Fibroblast of lung (primary cell): ENCODE measurements at regions not wholly inside any gene's neighbourhood (a gene's known extent, or its start where the extent isn't known, plus 50 kb on each side); places are given as distances from the start of the nearest gene placed in this dataset.
A peak's percentile ranks its signal among the peaks of the same experiment; 100 is the strongest.

ENCODE experiments used
- DNase-seq, 2 donors: peaks; one replicate each; pipeline versions ENCODE4 v3.0.0 to v3.0.0-alpha.2; 2010; ENCODE audit warnings: low read depth in 2 of 2
- H2AFZ ChIP-seq: 2 replicates; pipeline ENCODE4 v1.5.1; 2012; ENCODE audit warnings: low read length, control low read depth, inconsistent platforms
- H3K27ac ChIP-seq: 2 replicates; pipeline ENCODE4 v1.5.1; 2011; ENCODE audit warnings: low read length, control low read depth; ENCODE audit not compliant: insufficient read depth
- H3K27me3 ChIP-seq: 2 replicates; pipeline ENCODE4 v1.5.1; 2011; ENCODE audit warnings: mild to moderate bottlenecking, low read length; ENCODE audit not compliant: control insufficient read depth, insufficient read depth
- H3K36me3 ChIP-seq: 2 replicates; pipeline ENCODE4 v1.5.1; 2011; ENCODE audit warnings: low read length; ENCODE audit not compliant: control insufficient read depth, insufficient read depth
- H3K4me1 ChIP-seq: 2 replicates; pipeline ENCODE4 v1.5.1; 2011; ENCODE audit warnings: low read length; ENCODE audit not compliant: control insufficient read depth, insufficient read depth; ENCODE audit errors: extremely low read depth
- H3K4me2 ChIP-seq: 2 replicates; pipeline ENCODE4 v1.5.1; 2011; ENCODE audit warnings: low read length, control low read depth; ENCODE audit not compliant: insufficient read depth; ENCODE audit errors: extremely low read depth
- H3K4me3 ChIP-seq, 4 experiments: fragments of 200-600 bp in 1 of 4; sonication (generic) in 1 of 4; replicated peaks in 1 of 4; 2 replicates each; pipeline ENCODE4 v1.5.1; 2011 to 2016; ENCODE audit warnings: low read length in 4 of 4, low read depth in 3 of 4, mild to moderate bottlenecking in 3 of 4, control low read depth in 2 of 4, inconsistent platforms in 1 of 4, mixed read lengths in 1 of 4; ENCODE audit not compliant: insufficient read depth in 1 of 4; ENCODE audit errors: control extremely low read depth in 1 of 4
- H3K79me2 ChIP-seq: 2 replicates; pipeline ENCODE4 v1.5.1; 2012; ENCODE audit warnings: mild to moderate bottlenecking, low read length, inconsistent platforms; ENCODE audit not compliant: control insufficient read depth, insufficient read depth
- H3K9ac ChIP-seq: 2 replicates; pipeline ENCODE4 v1.5.1; 2011; ENCODE audit warnings: mild to moderate bottlenecking, low read length, control low read depth; ENCODE audit not compliant: insufficient read depth
- H3K9me3 ChIP-seq: 2 replicates; pipeline ENCODE4 v1.5.1; 2012; ENCODE audit warnings: low read depth, low read length; ENCODE audit not compliant: control insufficient read depth, insufficient read depth
- H4K20me1 ChIP-seq: 2 replicates; pipeline ENCODE4 v1.5.1; 2011; ENCODE audit warnings: low read length; ENCODE audit not compliant: control insufficient read depth, insufficient read depth; ENCODE audit errors: extremely low read depth
- CTCF ChIP-seq, 2 donors: IDR thresholded peaks in 1 of 2; conservative IDR thresholded peaks in 1 of 2; 1 replicate in 1 of 2; 2 replicates in 1 of 2; pipeline ENCODE4 v1.5.1; 2011 to 2012; ENCODE audit warnings: low read length in 2 of 2, control low read depth in 1 of 2, inconsistent platforms in 1 of 2, low read depth in 1 of 2, mild to moderate bottlenecking in 1 of 2
- EZH2 ChIP-seq: IDR thresholded peaks from 2 replicates; pipeline ENCODE4 v1.5.1; 2012; ENCODE audit warnings: low read length, control low read depth, mild to moderate bottlenecking; ENCODE audit errors: missing control alignments

GRCh38 chr6:43973357-43973756 lies 153.9 kb downstream of the MRPL14 start:
- Histone ChIP-seq H3K79me2 (no peaks in the 10 kb centered on the region), H4K20me1 (no peaks in the 10 kb centered on the region), H3K4me3 (no peak overlapping the region), H2AFZ (no peak overlapping the region), H3K27ac (no peak overlapping the region), H3K4me2 (no peak overlapping the region), H3K9me3 (no peaks in the 10 kb centered on the region), H3K4me1 (peaks cover 25% of the 10 kb centered on the region), H3K27me3 (no peaks in the 10 kb centered on the region), H3K36me3 (no peaks in the 10 kb centered on the region), H3K9ac (no peak overlapping the region)
- no peak for DNase-seq
- TF ChIP-seq EZH2 (no peak), CTCF (conservative IDR thresholded peaks at IDR 0.05 in 1 of 2, IDR thresholded peaks at IDR 0.05 in 1 of 2; ENCODE audit: low read depth in 1 of 2, low read length in 2 of 2) (no peak)

- no peaks in the 10 kb centered on the region for H3K36me3 ChIP-seq
- no peaks in the 10 kb centered on the region for H3K27me3 ChIP-seq
- peak overlapping the region; percentile 79 for H3K27ac ChIP-seq
- no peaks in the 10 kb centered on the region for H4K20me1 ChIP-seq
- peak overlapping the region; percentile 50 for H2AFZ ChIP-seq
- peak; percentile 86 to 97 for DNase-seq
- H3K9ac ChIP-seq: no peak overlapping the region
- peaks cover 23% of the 10 kb centered on the region for H3K4me1 ChIP-seq
- H3K79me2 ChIP-seq: no peaks in the 10 kb centered on the region
- TF ChIP-seq EZH2: no peak
- no peak for TF ChIP-seq CTCF (conservative IDR thresholded peaks at IDR 0.05 in 1 of 2, IDR thresholded peaks at IDR 0.05 in 1 of 2; ENCODE audit: low read depth in 1 of 2, low read length in 2 of 2)
- no peak overlapping the region for H3K4me3 ChIP-seq
- peak overlapping the region; percentile 62 for H3K4me2 ChIP-seq
- H3K9me3 ChIP-seq: no peaks in the 10 kb centered on the region
Measured at GRCh38 chr6:43972913-43973300, 154.3 kb downstream of the MRPL14 start.

DNA sequence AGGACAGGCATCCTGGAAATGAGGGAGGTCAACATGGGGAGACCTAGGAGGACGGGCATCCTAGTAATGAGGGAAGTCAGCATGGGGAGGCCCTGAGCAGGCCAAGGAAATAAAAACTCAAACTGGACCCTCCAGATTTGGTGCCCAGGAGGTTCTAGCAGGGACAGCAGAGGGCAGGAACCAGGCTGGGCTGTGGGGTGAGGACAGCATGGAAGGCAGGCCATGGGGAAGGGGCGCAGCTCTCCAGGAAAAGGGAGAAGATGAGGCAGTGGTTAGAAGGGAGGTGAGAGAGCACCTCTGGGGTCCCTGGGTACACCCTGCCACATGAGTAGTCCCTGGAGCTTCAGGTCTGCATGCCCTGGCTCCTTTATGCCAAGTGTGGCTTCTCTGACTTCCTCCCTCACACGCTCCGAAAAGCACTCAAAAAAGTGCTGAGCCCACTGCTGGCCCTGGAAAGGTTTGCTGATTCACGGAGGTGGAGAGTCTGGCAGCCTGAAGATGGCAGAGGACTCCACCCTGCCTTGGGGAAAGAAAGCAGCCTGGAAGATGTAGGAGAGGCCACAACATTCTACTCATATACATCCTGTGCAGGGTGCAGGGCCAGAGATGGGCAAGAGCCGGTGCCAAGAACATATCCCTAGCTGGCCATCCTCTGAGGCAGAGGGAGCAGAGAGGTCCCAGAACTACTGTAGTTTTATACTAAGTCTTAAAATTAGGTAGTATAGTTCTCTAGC lies 154.9 kb downstream of the MRPL14 start:
- Histone ChIP-seq H3K27ac (peak overlapping the region; percentile 79), H2AFZ (peak overlapping the region; percentile 50), H3K4me2 (peak overlapping the region; percentile 62), H3K79me2 (no peaks in the 10 kb centered on the region), H3K4me1 (peaks cover 18% of the 10 kb centered on the region), H3K36me3 (no peaks in the 10 kb centered on the region), H3K4me3 (no peak overlapping the region), H3K27me3 (no peaks in the 10 kb centered on the region), H3K9ac (no peak overlapping the region), H3K9me3 (no peaks in the 10 kb centered on the region), H4K20me1 (no peaks in the 10 kb centered on the region)
- peak; percentile 8 to 62 for DNase-seq
- TF ChIP-seq EZH2 (no peak), CTCF (conservative IDR thresholded peaks at IDR 0.05 in 1 of 2, IDR thresholded peaks at IDR 0.05 in 1 of 2; ENCODE audit: low read depth in 1 of 2, low read length in 2 of 2) (no peak)
